Loucy (cell line): ENCODE measurements at regions not wholly inside any gene's neighbourhood (a gene's known extent, or its start where the extent isn't known, plus 50 kb on each side); places are given as distances from the start of the nearest gene placed in this dataset.

Experiments used
- CTCF ChIP-seq: fragments of 200-600 bp; sonication (generic); conservative IDR thresholded peaks from 2 replicates; pipeline ENCODE4 v1.5.1; 2014; ENCODE audit warnings: mild to moderate bottlenecking, antibody characterized with exemption, low read length
- EZH2phosphoT487 ChIP-seq: fragments of 200-600 bp; IDR thresholded peaks from 2 replicates; pipeline ENCODE4 v1.6.1; 2018; ENCODE audit warnings: antibody characterized with exemption, mild to moderate bottlenecking, moderate library complexity, borderline replicate concordance

- TF ChIP-seq EZH2phosphoT487 (no peak), CTCF (no peak)
Observed at GRCh38 chr11:91850533-91851275, 373.9 kb upstream of the FAT3 start.
